PC-3 (cell line): ENCODE measurements at regions not wholly inside any gene's neighbourhood (a gene's known extent, or its start where the extent isn't known, plus 50 kb on each side); places are given as distances from the start of the nearest gene placed in this dataset.

Experiments used
- EZH2 ChIP-seq: fragments of 300-600 bp; sonication (generic); IDR thresholded peaks from one replicate; pipeline ENCODE4 v1.6.1; 2017; ENCODE audit warnings: antibody characterized with exemption, mild to moderate bottlenecking, low read length; ENCODE audit not compliant: unreplicated experiment
- EZH2phosphoT487 ChIP-seq: fragments of 300-600 bp; sonication (generic); IDR thresholded peaks from 2 replicates; pipeline ENCODE4 v1.6.1; 2018; ENCODE audit warnings: mild to moderate bottlenecking, antibody characterized with exemption, low read length, borderline replicate concordance
- TF ChIP-seq, protein P1 (sequence below): fragments of 300-600 bp; sonication (generic); conservative IDR thresholded peaks from 2 replicates; pipeline ENCODE4 v1.5.1; 2017; ENCODE audit warnings: antibody characterized with exemption, low read depth, mild to moderate bottlenecking, low read length

DNA sequence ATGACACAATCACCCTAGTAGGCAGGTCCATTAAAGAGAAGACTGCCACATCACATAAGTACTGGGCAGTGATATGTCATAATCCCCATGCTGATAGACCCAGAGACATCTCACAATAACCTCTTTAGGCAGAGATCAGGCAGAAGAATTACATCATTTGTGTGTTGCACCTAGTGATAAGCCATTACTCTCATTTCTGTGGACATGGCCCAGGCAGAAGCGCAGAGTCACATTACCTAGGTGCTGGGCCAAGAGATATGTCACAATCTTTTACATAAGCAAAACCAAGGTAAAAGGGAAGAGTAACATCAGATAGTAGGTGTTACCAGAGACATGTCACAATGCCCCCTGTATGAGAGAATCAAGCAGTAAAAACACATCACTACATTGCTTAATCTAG lies 71.9 kb downstream of the ZNF726 start:
- TF ChIP-seq, protein P1, sequence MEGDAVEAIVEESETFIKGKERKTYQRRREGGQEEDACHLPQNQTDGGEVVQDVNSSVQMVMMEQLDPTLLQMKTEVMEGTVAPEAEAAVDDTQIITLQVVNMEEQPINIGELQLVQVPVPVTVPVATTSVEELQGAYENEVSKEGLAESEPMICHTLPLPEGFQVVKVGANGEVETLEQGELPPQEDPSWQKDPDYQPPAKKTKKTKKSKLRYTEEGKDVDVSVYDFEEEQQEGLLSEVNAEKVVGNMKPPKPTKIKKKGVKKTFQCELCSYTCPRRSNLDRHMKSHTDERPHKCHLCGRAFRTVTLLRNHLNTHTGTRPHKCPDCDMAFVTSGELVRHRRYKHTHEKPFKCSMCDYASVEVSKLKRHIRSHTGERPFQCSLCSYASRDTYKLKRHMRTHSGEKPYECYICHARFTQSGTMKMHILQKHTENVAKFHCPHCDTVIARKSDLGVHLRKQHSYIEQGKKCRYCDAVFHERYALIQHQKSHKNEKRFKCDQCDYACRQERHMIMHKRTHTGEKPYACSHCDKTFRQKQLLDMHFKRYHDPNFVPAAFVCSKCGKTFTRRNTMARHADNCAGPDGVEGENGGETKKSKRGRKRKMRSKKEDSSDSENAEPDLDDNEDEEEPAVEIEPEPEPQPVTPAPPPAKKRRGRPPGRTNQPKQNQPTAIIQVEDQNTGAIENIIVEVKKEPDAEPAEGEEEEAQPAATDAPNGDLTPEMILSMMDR: no peak
- TF ChIP-seq EZH2phosphoT487 (no peak), EZH2 (no peak)
